Fibroblast of lung (primary cell): ENCODE measurements at regions not wholly inside any gene's neighbourhood (a gene's known extent, or its start where the extent isn't known, plus 50 kb on each side); places are given as distances from the start of the nearest gene placed in this dataset.
"Not testable (repeated sequence)": the region's sequence is repeated elsewhere in the genome, so short reads cannot be mapped to it uniquely, and the experiment has no call there.

ENCODE experiments used
- DNase-seq, 2 donors: peaks; one replicate each; pipeline versions ENCODE4 v3.0.0 to v3.0.0-alpha.2; 2010; ENCODE audit warnings: low read depth in 2 of 2
- H2AFZ ChIP-seq: 2 replicates; pipeline ENCODE4 v1.5.1; 2012; ENCODE audit warnings: low read length, control low read depth, inconsistent platforms
- H3K27ac ChIP-seq: 2 replicates; pipeline ENCODE4 v1.5.1; 2011; ENCODE audit warnings: low read length, control low read depth; ENCODE audit not compliant: insufficient read depth
- H3K27me3 ChIP-seq: 2 replicates; pipeline ENCODE4 v1.5.1; 2011; ENCODE audit warnings: mild to moderate bottlenecking, low read length; ENCODE audit not compliant: control insufficient read depth, insufficient read depth
- H3K36me3 ChIP-seq: 2 replicates; pipeline ENCODE4 v1.5.1; 2011; ENCODE audit warnings: low read length; ENCODE audit not compliant: control insufficient read depth, insufficient read depth
- H3K4me1 ChIP-seq: 2 replicates; pipeline ENCODE4 v1.5.1; 2011; ENCODE audit warnings: low read length; ENCODE audit not compliant: control insufficient read depth, insufficient read depth; ENCODE audit errors: extremely low read depth
- H3K4me2 ChIP-seq: 2 replicates; pipeline ENCODE4 v1.5.1; 2011; ENCODE audit warnings: low read length, control low read depth; ENCODE audit not compliant: insufficient read depth; ENCODE audit errors: extremely low read depth
- H3K4me3 ChIP-seq, 4 experiments: fragments of 200-600 bp in 1 of 4; sonication (generic) in 1 of 4; replicated peaks in 1 of 4; 2 replicates each; pipeline ENCODE4 v1.5.1; 2011 to 2016; ENCODE audit warnings: low read length in 4 of 4, low read depth in 3 of 4, mild to moderate bottlenecking in 3 of 4, control low read depth in 2 of 4, inconsistent platforms in 1 of 4, mixed read lengths in 1 of 4; ENCODE audit not compliant: insufficient read depth in 1 of 4; ENCODE audit errors: control extremely low read depth in 1 of 4
- H3K79me2 ChIP-seq: 2 replicates; pipeline ENCODE4 v1.5.1; 2012; ENCODE audit warnings: mild to moderate bottlenecking, low read length, inconsistent platforms; ENCODE audit not compliant: control insufficient read depth, insufficient read depth
- H3K9ac ChIP-seq: 2 replicates; pipeline ENCODE4 v1.5.1; 2011; ENCODE audit warnings: mild to moderate bottlenecking, low read length, control low read depth; ENCODE audit not compliant: insufficient read depth
- H3K9me3 ChIP-seq: 2 replicates; pipeline ENCODE4 v1.5.1; 2012; ENCODE audit warnings: low read depth, low read length; ENCODE audit not compliant: control insufficient read depth, insufficient read depth
- H4K20me1 ChIP-seq: 2 replicates; pipeline ENCODE4 v1.5.1; 2011; ENCODE audit warnings: low read length; ENCODE audit not compliant: control insufficient read depth, insufficient read depth; ENCODE audit errors: extremely low read depth

DNA sequence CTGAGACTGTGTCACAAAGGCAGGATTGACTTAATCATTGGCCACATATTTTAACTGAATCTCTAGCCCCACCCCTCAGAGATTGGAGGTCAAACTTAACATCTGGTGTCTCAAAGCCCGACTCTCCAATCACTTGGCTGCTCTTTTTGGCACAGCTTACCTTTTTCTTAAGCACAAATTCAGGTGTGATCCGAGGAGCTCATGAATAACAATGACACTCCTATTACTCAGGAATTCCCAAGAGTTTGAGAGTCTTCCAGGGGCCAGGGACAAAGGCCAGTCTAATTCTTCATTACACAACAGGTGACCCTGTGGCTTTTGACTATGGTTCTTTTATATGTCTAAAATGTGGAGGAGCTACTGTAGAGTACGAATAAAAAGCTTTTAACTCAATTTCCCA lies 945.2 kb downstream of the SPATA31A7 start:
- H3K9me3 ChIP-seq, H3K4me1 ChIP-seq, H3K4me3 ChIP-seq, H2AFZ ChIP-seq, H3K9ac ChIP-seq, H3K4me2 ChIP-seq, H3K36me3 ChIP-seq, H4K20me1 ChIP-seq, H3K27ac ChIP-seq, DNase-seq, H3K79me2 ChIP-seq, H3K27me3 ChIP-seq: not testable (repeated sequence)

DNA sequence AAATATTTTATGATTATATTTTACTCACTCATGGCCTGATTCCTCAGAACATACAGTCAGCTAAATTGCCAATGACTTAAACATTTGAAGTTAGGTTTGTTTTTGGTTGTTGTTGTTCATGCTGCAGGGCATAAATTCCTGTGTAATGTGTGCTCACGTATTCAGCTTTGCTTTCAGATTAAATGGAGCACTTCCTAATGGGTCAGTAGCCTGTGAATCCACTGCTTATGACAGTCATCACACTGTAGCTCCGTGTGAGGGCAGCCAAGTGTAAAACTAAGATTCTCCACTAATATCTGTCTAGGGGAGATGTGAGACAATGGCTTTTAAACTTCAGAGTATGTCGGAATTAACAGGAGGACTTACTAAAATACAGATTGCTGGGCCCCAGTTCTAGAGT lies 955.8 kb downstream of the SPATA31A7 start:
- H3K27me3 ChIP-seq, H3K79me2 ChIP-seq, H4K20me1 ChIP-seq, H3K4me2 ChIP-seq, H3K4me1 ChIP-seq, H3K27ac ChIP-seq, H3K9ac ChIP-seq, H3K9me3 ChIP-seq, H3K36me3 ChIP-seq, DNase-seq, H2AFZ ChIP-seq, H3K4me3 ChIP-seq: not testable (repeated sequence)
